B cell (primary cell): ENCODE measurements at regions not wholly inside any gene's neighbourhood (a gene's known extent, or its start where the extent isn't known, plus 50 kb on each side); places are given as distances from the start of the nearest gene placed in this dataset.

Source experiments
- ATAC-seq: fragments of 200-7000 bp; cut with Tn5 transposase; one replicate; pipeline ENCODE4 v1.10.0; 2021; ENCODE audit warnings: low read depth, mild to moderate bottlenecking, moderate number of reproducible peaks, moderate library complexity
- CTCF ChIA-PET: fragments of 350-600 bp; sonication (Branson Sonifier 250); formaldehyde crosslinking; loops from one replicate; lab custom pipeline; 2021; ENCODE audit warnings: antibody characterized with exemption, inconsistent platforms; lab: Charles Lee
- POLR2A ChIA-PET: fragments of 350-600 bp; sonication (Branson Sonifier 250); formaldehyde crosslinking; loops from one replicate; lab custom pipeline; 2021; ENCODE audit warnings: antibody characterized with exemption; lab: Charles Lee
- DNase-seq: peaks from one replicate; pipeline ENCODE4 v3.0.0; 2013
- H2AFZ ChIP-seq: 2 replicates; pipeline ENCODE4 v1.6.1; 2012; ENCODE audit warnings: mild to moderate bottlenecking, low read depth, low read length; ENCODE audit not compliant: insufficient read depth, poor library complexity, severe bottlenecking
- H3K27ac ChIP-seq, 2 donors: 1 replicate in 1 of 2; 2 replicates in 1 of 2; pipeline ENCODE4 v1.5.1; 2012 to 2013; ENCODE audit warnings: low read length in 2 of 2, mild to moderate bottlenecking in 2 of 2, moderate library complexity in 1 of 2
- H3K27me3 ChIP-seq, 4 experiments: fragments of 200-600 bp in 1 of 4; sonication (generic) in 1 of 4; replicated peaks in 1 of 4; 1 replicate in 2 of 4; 2 replicates in 2 of 4; pipeline versions ENCODE4 v1.6.1 to v1.7.0; 2013 to 2016; ENCODE audit warnings: low read length in 3 of 4, mild to moderate bottlenecking in 2 of 4, mixed read lengths in 1 of 4, moderate library complexity in 1 of 4; ENCODE audit not compliant: insufficient read depth in 4 of 4, control insufficient read depth in 3 of 4; ENCODE audit errors: control extremely low read depth in 1 of 4
- H3K36me3 ChIP-seq, 2 experiments: replicated peaks in 1 of 2; 1 replicate in 1 of 2; 2 replicates in 1 of 2; pipeline versions ENCODE4 v1.6.1 to v1.7.1; 2013; ENCODE audit warnings: low read length in 1 of 2; ENCODE audit not compliant: insufficient read depth in 2 of 2, control insufficient read depth in 1 of 2; ENCODE audit errors: control extremely low read depth in 1 of 2, extremely low read depth in 1 of 2
- H3K4me1 ChIP-seq, 2 donors: fragments of 200-600 bp in 1 of 2; sonication (generic) in 1 of 2; 1 replicate in 1 of 2; 2 replicates in 1 of 2; pipeline versions ENCODE4 v1.5.1 to v1.6.1; 2013 to 2017; ENCODE audit warnings: low read length in 2 of 2; ENCODE audit not compliant: control insufficient read depth in 2 of 2, insufficient read depth in 2 of 2
- H3K4me2 ChIP-seq: replicated peaks from 2 replicates; pipeline ENCODE3; 2012; ENCODE audit warnings: mild to moderate bottlenecking, low read depth, low read length; ENCODE audit not compliant: poor library complexity, severe bottlenecking
- H3K4me3 ChIP-seq, 5 experiments: fragments of 200-600 bp in 1 of 5; sonication (generic) in 1 of 5; 1 replicate in 3 of 5; 2 replicates in 2 of 5; pipeline versions ENCODE4 v1.5.1 to v1.7.0; 2011 to 2016; ENCODE audit warnings: low read length in 4 of 5, mild to moderate bottlenecking in 4 of 5, low read depth in 2 of 5, control low read depth in 1 of 5, moderate library complexity in 1 of 5; ENCODE audit not compliant: insufficient read depth in 1 of 5; ENCODE audit errors: control extremely low read depth in 1 of 5, extremely low read depth in 1 of 5
- H3K79me2 ChIP-seq: fragments of 200-600 bp; sonication (generic); one replicate; pipeline ENCODE4 v1.6.0; 2016; ENCODE audit warnings: low read length; ENCODE audit not compliant: control insufficient read depth, insufficient read depth
- H3K9ac ChIP-seq: fragments of 200-600 bp; sonication (generic); 2 replicates; pipeline ENCODE4 v1.6.1; 2017; ENCODE audit warnings: mild to moderate bottlenecking, low read length, moderate library complexity
- H3K9me3 ChIP-seq, 3 donors: one replicate each; pipeline versions ENCODE4 v1.6.1 to v1.7.1; 2013; ENCODE audit warnings: low read length in 2 of 3; ENCODE audit not compliant: control insufficient read depth in 2 of 3, insufficient read depth in 1 of 3; ENCODE audit errors: control extremely low read depth in 1 of 3
- H4K20me1 ChIP-seq: 2 replicates; pipeline ENCODE4 v1.6.0; 2012; ENCODE audit warnings: mild to moderate bottlenecking, low read length; ENCODE audit not compliant: insufficient read depth, control insufficient read depth, poor library complexity, severe bottlenecking
- H3K27ac Mint-ChIP-seq: one replicate; pipeline ENCODE4 v1.8.0; 2021; ENCODE audit warnings: mixed read lengths
- H3K27me3 Mint-ChIP-seq: one replicate; pipeline ENCODE4 v1.8.0; 2021; ENCODE audit warnings: mixed read lengths
- H3K4me1 Mint-ChIP-seq: one replicate; pipeline ENCODE4 v1.8.0; 2021; ENCODE audit warnings: mixed read lengths
- H3K4me3 Mint-ChIP-seq: one replicate; pipeline ENCODE4 v1.8.0; 2021; ENCODE audit warnings: mixed read lengths
- H3K9me3 Mint-ChIP-seq: one replicate; pipeline ENCODE4 v1.8.0; 2022; ENCODE audit warnings: mixed read lengths; ENCODE audit not compliant: insufficient read depth
- EZH2 ChIP-seq: IDR thresholded peaks from 2 replicates; pipeline ENCODE4 v1.6.1; 2012; ENCODE audit warnings: borderline replicate concordance, low read depth, mild to moderate bottlenecking, moderate library complexity, low read length; ENCODE audit not compliant: insufficient read depth, poor library complexity, severe bottlenecking
- WGBS: methylation state at CpG from one replicate; pipeline ENCODE4 v1.1.5; 2013; ENCODE audit warnings: missing lambda C conversion rate; ENCODE audit not compliant: insufficient coverage; 5-methylcytosine and 5-hydroxymethylcytosine counted together
- intact Hi-C: fragments of 100-400 bp; cut with micrococcal nuclease; formaldehyde crosslinking; loops from one replicate; pipeline ENCODE4 v1.10.0; 2022
- TF ChIP-seq, protein P1 (sequence below): fragments of 200-600 bp; IDR thresholded peaks from one replicate; pipeline ENCODE4 v1.8.0; 2022; ENCODE audit warnings: antibody characterized with exemption, mild to moderate bottlenecking

DNA sequence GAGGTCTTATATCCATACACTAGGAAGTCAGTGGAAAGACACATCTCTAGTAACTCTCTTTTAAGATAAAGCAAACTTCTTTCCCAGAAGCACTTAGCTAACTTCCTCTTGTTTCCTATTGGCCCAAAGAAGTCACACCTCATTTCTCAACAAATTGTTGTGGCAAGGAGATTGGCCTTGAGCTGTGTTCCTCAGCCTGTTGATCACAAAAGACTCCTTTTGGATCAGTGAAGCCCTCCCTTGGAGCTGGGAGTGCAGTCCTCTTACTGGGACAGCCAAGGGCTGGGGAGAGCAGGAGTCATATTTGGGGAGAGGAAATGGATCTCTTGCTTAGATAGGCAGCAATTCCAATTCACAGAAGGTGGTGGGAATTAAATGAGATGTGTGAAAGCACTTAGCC lies 51.2 kb upstream of the DAPL1 start:
- Histone ChIP-seq H3K4me1 (no peaks in the 10 kb centered on the region), H3K4me2 (no peak overlapping the region), H3K27ac (no peak overlapping the region), H3K79me2 (no peaks in the 10 kb centered on the region), H2AFZ (peak overlapping the region; percentile 33), H3K4me3 (no peak overlapping the region), H4K20me1 (no peaks in the 10 kb centered on the region), H3K9ac (no peak overlapping the region), H3K36me3 (no peaks in the 10 kb centered on the region), H3K27me3 (peaks cover 0 to 7% (median 0%) of the 10 kb centered on the region in 4 experiments), H3K9me3 (no peaks in the 10 kb centered on the region)
- intact Hi-C loops, result no loop called here
- Mint-ChIP-seq H3K4me1 (no peaks in the 10 kb centered on the region), H3K27ac (no peak overlapping the region), H3K27me3 (peaks cover 1% of the 10 kb centered on the region), H3K9me3 (no peaks in the 10 kb centered on the region), H3K4me3 (no peak overlapping the region)
- ATAC-seq (no peak), DNase-seq (no peak)
- no peak for TF ChIP-seq EZH2
- TF ChIP-seq, protein P1, sequence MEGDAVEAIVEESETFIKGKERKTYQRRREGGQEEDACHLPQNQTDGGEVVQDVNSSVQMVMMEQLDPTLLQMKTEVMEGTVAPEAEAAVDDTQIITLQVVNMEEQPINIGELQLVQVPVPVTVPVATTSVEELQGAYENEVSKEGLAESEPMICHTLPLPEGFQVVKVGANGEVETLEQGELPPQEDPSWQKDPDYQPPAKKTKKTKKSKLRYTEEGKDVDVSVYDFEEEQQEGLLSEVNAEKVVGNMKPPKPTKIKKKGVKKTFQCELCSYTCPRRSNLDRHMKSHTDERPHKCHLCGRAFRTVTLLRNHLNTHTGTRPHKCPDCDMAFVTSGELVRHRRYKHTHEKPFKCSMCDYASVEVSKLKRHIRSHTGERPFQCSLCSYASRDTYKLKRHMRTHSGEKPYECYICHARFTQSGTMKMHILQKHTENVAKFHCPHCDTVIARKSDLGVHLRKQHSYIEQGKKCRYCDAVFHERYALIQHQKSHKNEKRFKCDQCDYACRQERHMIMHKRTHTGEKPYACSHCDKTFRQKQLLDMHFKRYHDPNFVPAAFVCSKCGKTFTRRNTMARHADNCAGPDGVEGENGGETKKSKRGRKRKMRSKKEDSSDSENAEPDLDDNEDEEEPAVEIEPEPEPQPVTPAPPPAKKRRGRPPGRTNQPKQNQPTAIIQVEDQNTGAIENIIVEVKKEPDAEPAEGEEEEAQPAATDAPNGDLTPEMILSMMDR, result no peak
- ChIA-PET POLR2A (no interaction called here), CTCF (interaction anchor here (2.6 to 4.6 kb wide), 3 partner anchors 9 to 720 kb away, joined by 8 to 46 read pairs (median 26); no protein-coding TSS in a partner anchor)

DNA sequence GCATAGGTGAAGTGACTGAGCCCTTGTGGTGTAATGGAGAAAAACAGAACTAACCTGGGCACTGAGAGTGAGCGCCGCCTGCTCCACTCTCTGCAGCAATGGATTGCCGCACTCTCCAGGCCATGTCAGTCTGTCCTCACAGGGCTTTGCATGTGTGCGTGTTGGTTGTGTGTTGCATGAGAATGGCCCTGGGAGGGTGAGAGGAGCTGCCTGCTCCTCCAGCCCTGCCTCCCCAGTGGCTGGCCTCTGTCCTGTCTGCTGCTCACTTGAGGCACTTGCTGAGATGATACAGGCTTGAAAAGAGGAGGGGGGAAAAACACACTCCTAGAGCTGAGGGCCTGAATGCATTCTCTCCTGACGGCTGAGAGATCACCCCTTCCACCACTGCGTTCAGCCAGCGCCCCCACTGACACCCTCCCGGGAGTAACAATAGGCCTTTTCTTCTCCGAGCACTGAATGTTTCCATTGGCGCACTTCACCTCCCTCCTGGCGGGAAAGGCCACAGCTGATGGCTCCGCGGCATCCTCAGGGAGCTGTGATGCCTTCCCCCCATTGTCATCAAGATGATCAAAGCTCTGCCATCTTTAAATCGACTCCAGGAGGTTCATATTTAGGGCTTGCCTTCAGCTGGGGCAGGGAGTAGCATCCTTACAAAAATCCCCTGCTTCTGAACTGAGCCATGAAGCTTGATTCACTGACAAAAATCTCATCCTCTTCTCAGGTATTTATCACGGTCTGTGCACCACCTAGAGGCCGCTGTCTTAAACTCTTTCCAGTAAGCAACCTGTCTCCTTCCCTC lies 49.9 kb upstream of the DAPL1 start:
- intact Hi-C loops, result loop anchor here (1.0 kb wide), 1 partner anchor 721 kb away; no protein-coding TSS in a partner anchor
- CTCF ChIA-PET, result interaction anchor here (0.8 to 4.6 kb wide), 12 partner anchors 8 to 1443 kb away, joined by 3 to 46 read pairs (median 4); no protein-coding TSS in a partner anchor
- H3K4me1 ChIP-seq, result no peaks in the 10 kb centered on the region
- POLR2A ChIA-PET, result no interaction called here
- no peaks in the 10 kb centered on the region for H3K79me2 ChIP-seq
- H4K20me1 ChIP-seq, result no peaks in the 10 kb centered on the region
- no peak overlapping the region for H3K4me3 ChIP-seq
- no peak overlapping the region for H3K27ac ChIP-seq
- Mint-ChIP-seq H3K4me3 (no peak overlapping the region), H3K27me3 (peaks cover 3% of the 10 kb centered on the region), H3K27ac (no peak overlapping the region), H3K4me1 (no peaks in the 10 kb centered on the region), H3K9me3 (no peaks in the 10 kb centered on the region)
- WGBS, result 60% methylated on average over 15 of the region's 16 CpGs
- peak; percentile 44 for DNase-seq
- ATAC-seq, result no peak
- H3K9ac ChIP-seq, result no peak overlapping the region
- no peak for TF ChIP-seq EZH2
- TF ChIP-seq, protein P1, result peak; percentile 18
- no peak overlapping the region for H2AFZ ChIP-seq
- no peak overlapping the region for H3K4me2 ChIP-seq
- no peaks in the 10 kb centered on the region for H3K9me3 ChIP-seq
- H3K36me3 ChIP-seq, result no peaks in the 10 kb centered on the region
- H3K27me3 ChIP-seq, result peaks cover 0 to 10% (median 0%) of the 10 kb centered on the region in 4 experiments
